GM21825 (cell line): ENCODE measurements at regions not wholly inside any gene's neighbourhood (a gene's known extent, or its start where the extent isn't known, plus 50 kb on each side); places are given as distances from the start of the nearest gene placed in this dataset.

Experiments used
- ATAC-seq: cut with Tn5 transposase; IDR thresholded peaks from one replicate; pipeline ENCODE4 v1.9.1; 2021; ENCODE audit warnings: mild to moderate bottlenecking, moderate library complexity; ENCODE audit not compliant: unreplicated experiment

GRCh38 chr4:67236788-67237187 is 308.5 kb downstream of the CENPC start:
- ATAC-seq: no peak

DNA sequence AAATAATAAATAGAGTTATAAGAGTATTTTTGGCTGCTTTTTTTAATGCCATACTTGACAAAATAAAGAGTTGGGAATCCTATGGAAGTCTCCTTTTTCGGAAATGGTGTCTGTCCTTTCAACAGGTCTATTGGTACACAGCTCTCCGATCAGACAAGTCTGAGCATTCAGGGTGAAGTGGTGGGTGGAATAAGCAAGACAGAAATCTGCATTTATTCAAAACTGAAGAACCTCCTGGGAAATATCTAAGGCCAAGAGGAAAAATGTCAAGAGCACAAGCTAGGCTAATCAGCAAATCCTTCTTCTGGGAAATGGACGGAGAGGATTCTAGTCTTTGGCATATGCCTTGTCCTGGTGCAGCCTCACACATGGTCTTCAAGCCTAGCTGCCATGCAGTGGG is 309.0 kb downstream of the CENPC start:
- ATAC-seq: no peak

GRCh38 chr4:67234296-67234695 is 311.0 kb downstream of the CENPC start:
- no peak for ATAC-seq

DNA sequence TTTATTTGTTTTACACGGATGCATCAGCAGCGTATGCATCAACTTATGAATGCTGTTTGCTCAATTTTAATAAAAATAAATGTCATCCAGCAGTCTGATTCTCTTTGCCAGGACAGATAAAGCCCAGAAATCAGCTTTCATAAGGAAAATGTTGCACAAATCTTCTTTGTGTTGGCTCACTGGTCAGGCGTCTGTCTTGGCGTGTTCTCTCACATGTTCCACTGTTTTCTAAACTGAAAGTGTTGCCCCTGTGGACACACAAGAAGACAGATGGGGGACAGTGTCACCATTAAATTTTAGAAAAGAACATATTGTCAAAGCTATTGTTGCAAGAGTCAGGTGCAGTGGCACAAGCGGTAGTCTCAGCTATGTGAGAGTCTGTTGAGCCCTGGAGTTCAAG is 316.2 kb downstream of the CENPC start:
- no peak for ATAC-seq

DNA sequence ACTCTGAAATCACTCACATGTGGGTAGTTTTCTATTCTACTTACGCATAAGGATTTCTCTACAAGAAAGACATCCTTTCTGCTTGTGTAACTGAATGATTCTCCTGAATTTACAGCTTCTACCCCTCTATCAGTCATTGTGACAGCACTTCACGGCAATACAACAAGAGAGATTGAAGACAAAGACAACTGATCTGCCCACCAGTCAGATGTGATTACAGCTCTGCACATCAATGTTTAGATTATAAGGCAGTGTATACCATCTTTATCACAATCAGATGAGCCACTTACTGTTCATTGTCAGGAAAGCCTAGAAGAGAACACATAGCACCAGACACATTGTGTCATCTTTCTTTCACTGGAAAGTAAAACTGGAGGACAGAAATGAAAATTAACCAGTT is 324.4 kb downstream of the CENPC start:
- ATAC-seq: no peak

- ATAC-seq: no peak
Measured at GRCh38 chr4:67218883-67219282, 326.4 kb downstream of the CENPC start.

- no peak for ATAC-seq
Measured at GRCh38 chr4:67207941-67208441, 337.3 kb downstream of the CENPC start.

DNA sequence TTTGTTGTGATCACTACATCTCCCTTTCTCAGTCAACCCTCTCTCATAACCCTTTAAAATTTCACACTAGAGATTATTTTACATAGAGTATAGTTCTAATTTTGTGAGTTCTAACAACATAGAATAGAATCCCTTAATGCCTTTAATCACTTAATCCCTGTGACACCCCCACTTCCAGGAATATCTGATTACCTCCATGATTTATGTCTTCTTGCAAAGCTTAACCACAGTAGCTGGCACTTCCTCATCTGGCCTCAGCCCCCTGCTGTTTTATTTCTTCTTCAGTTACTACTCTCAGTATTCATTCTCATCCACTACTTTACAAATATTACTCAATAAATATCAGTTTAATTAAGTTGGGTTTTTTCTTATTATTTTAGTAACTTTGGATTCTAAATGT is 340.9 kb downstream of the CENPC start:
- no peak for ATAC-seq

- ATAC-seq: no peak
Measured at GRCh38 chr4:67201334-67201733, 344.0 kb downstream of the CENPC start.

GRCh38 chr4:67198727-67199126 is 346.6 kb downstream of the CENPC start:
- ATAC-seq: no peak

- ATAC-seq: no peak
Measured at GRCh38 chr4:67167849-67168248, 377.5 kb downstream of the CENPC start.

DNA sequence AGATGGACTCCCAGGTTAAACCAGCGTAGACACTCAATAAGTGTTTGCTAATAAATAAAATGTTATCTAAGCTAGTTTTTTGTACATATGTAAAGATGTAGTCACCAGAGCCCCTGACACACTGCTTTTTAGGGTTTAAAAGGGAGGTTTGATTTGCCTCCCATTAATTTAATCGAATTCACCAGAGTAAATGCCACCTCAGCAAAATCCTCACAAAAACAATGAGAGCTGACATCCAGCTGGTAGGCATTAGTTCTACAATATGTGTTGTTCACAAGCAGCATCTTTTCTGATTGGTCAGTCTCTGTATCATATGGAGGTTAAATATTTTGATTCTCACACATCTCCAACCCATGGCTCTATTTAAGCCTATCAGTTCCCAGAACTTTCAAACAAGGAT is 382.6 kb downstream of the CENPC start:
- ATAC-seq: no peak

GRCh38 chr4:67161311-67161710 is 384.0 kb downstream of the CENPC start:
- ATAC-seq: no peak

DNA sequence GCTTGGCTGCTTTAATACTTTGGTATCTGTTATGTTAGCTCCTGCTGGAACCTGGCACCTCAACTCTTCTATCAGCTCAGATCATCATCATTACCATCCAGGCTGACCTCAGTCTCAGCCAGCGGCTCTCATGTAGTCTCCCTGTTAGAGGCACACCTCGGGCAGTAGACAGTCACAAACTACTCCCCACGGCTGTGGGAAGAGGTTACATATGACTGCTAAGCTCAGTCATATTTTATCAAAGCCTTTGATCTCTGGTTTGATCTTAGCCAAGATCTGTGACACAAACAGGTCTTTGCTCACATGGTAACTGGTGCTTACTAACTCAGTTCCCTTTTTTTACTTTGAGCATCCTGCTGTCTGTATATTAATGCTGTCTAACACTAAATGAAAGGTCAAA is 384.9 kb downstream of the CENPC start:
- no peak for ATAC-seq

- no peak for ATAC-seq
Measured at GRCh38 chr4:67158666-67159065, 386.6 kb downstream of the CENPC start.

- no peak for ATAC-seq
Measured at GRCh38 chr4:67152976-67153375, 392.3 kb downstream of the CENPC start.

- no peak for ATAC-seq
Measured at GRCh38 chr4:67151376-67152343, 393.6 kb downstream of the CENPC start.

- no peak for ATAC-seq
Measured at GRCh38 chr4:67141586-67141985, 403.7 kb downstream of the CENPC start.

GRCh38 chr4:67134616-67135015 is 410.7 kb downstream of the CENPC start:
- ATAC-seq: no peak

- no peak for ATAC-seq
Measured at GRCh38 chr4:67133162-67133561, 412.1 kb downstream of the CENPC start.

DNA sequence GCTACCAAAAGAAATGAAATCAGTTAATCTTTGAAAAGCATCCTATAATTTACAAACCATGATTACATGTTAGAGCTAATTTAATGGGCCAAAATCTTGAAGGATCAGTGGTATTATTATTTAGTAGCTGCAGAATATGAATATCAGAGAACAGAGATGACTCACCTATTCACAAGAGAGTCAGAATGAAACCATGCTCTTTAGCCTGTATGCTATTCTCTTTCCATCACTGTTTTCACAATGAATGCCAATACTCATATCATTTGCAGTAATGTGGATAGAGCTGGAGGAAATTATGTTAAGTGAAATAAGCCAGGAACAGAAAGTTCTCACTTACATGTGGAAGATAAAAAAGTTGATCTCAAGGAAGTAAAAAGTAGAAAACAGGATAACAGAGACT is 414.1 kb downstream of the CENPC start:
- no peak for ATAC-seq

DNA sequence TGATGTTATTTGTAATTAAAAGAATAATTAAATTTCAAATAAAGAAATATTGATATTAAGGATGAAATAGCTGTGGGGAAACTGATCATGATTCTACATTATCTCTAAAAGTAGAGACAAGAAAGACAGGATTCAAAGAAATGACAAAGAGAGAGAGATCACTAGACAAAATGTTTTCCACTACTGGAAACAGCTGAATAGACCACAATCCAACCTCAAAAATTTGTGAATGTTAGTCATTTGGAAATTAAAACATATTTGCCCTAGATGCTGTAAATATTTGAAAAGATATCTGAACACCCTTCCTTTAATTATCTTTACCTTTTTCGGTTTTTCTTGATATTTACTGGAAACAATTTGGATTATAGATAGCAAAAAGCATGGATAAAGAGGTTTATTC is 414.9 kb downstream of the CENPC start:
- no peak for ATAC-seq

- ATAC-seq: no peak
Measured at GRCh38 chr4:67126570-67126969, 418.7 kb downstream of the CENPC start.
